Breast epithelium (tissue), 3 donors: ENCODE measurements at regions not wholly inside any gene's neighbourhood (a gene's known extent, or its start where the extent isn't known, plus 50 kb on each side); places are given as distances from the start of the nearest gene placed in this dataset.

Source experiments
- CTCF ChIP-seq, 3 donors: fragments of 450-650 bp; IDR thresholded peaks; one replicate each; pipeline ENCODE4 v1.5.1; 2016 to 2017; ENCODE audit warnings: antibody characterized with exemption in 3 of 3, mild to moderate bottlenecking in 3 of 3, moderate library complexity in 3 of 3
- POLR2A ChIP-seq: fragments of 450-650 bp; IDR thresholded peaks from one replicate; pipeline ENCODE4 v1.6.1; 2016; ENCODE audit warnings: antibody characterized with exemption, mild to moderate bottlenecking, moderate library complexity
- POLR2AphosphoS5 ChIP-seq, 3 donors: sonication (generic); formaldehyde crosslinking; IDR thresholded peaks; one replicate each; pipeline ENCODE4 v1.6.1; 2017; ENCODE audit warnings: antibody characterized with exemption in 3 of 3

GRCh38 chr12:127459166-127459565 is 807.8 kb upstream of the TMEM132C start:
- TF ChIP-seq CTCF (IDR thresholded peaks at IDR 0.05) = no peak
- TF ChIP-seq POLR2AphosphoS5 (IDR thresholded peaks at IDR 0.05) = no peak
- no peak for TF ChIP-seq POLR2A
